Breast epithelium (tissue), 3 donors: ENCODE measurements at regions not wholly inside any gene's neighbourhood (a gene's known extent, or its start where the extent isn't known, plus 50 kb on each side); places are given as distances from the start of the nearest gene placed in this dataset.

Experiments used
- POLR2A ChIP-seq: fragments of 450-650 bp; IDR thresholded peaks from one replicate; pipeline ENCODE4 v1.6.1; 2016; ENCODE audit warnings: antibody characterized with exemption, mild to moderate bottlenecking, moderate library complexity
- POLR2AphosphoS5 ChIP-seq, 3 donors: sonication (generic); formaldehyde crosslinking; IDR thresholded peaks; one replicate each; pipeline ENCODE4 v1.6.1; 2017; ENCODE audit warnings: antibody characterized with exemption in 3 of 3

DNA sequence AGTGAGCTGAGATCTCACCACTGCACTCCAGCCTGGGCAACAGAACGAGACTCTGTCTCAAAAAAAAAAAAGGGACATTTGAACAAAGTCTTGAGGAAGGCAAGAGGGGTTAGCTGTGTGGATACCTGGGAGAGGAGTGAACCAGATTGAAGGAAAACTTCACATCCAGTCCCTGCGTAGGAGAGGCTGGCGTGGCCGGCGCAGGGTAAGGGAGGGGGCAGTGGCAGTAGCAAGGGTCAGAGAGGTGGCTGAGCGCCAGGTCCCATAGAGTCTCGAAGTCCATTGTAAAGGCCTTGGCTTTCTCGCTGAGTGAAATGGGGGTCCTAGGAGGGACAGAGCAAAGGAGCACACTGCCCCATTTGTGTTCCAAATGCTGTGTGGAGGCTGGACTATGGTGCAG lies 171.8 kb upstream of the WSCD1 start:
- TF ChIP-seq POLR2A (no peak), POLR2AphosphoS5 (IDR thresholded peaks at IDR 0.05) (no peak)
